NCI-H146 treated with DMSO at 0.1 percent for 48 hours (cell line): ENCODE measurements at regions not wholly inside any gene's neighbourhood (a gene's known extent, or its start where the extent isn't known, plus 50 kb on each side); places are given as distances from the start of the nearest gene placed in this dataset.

Source experiments
- DNase-seq: peaks from one replicate; lab custom pipeline; 2025; ENCODE audit not compliant: unreplicated experiment; lab: John Stamatoyannopoulos, UW

- no peak for DNase-seq
Measured at GRCh38 chr2:8165550-8165949, 516.3 kb upstream of the ID2 start.

GRCh38 chr2:8168022-8168717, 513.7 kb upstream of the ID2 start:
- no peak for DNase-seq

- no peak for DNase-seq
Measured at GRCh38 chr2:8168876-8169424, 512.9 kb upstream of the ID2 start.

GRCh38 chr2:8169443-8169842, 512.4 kb upstream of the ID2 start:
- no peak for DNase-seq

- no peak for DNase-seq
Measured at GRCh38 chr2:8170552-8171327, 511.1 kb upstream of the ID2 start.

GRCh38 chr2:8171608-8172007, 510.2 kb upstream of the ID2 start:
- no peak for DNase-seq

GRCh38 chr2:8172661-8173060, 509.2 kb upstream of the ID2 start:
- no peak for DNase-seq

- no peak for DNase-seq
Measured at GRCh38 chr2:8174641-8175257, 507.1 kb upstream of the ID2 start.

- DNase-seq: no peak
Measured at GRCh38 chr2:8176887-8177286, 505.0 kb upstream of the ID2 start.

GRCh38 chr2:8177566-8177965, 504.3 kb upstream of the ID2 start:
- no peak for DNase-seq

GRCh38 chr2:8178911-8179310, 502.9 kb upstream of the ID2 start:
- DNase-seq: no peak

GRCh38 chr2:8189316-8189715, 492.5 kb upstream of the ID2 start:
- DNase-seq: no peak

- DNase-seq: no peak
Measured at GRCh38 chr2:8190279-8190678, 491.6 kb upstream of the ID2 start.

- DNase-seq: no peak
Measured at GRCh38 chr2:8191427-8191826, 490.4 kb upstream of the ID2 start.

GRCh38 chr2:8193146-8193545, 488.7 kb upstream of the ID2 start:
- no peak for DNase-seq

- DNase-seq: peak; percentile 98
Measured at GRCh38 chr2:8193686-8194615, 487.9 kb upstream of the ID2 start.

GRCh38 chr2:8195784-8196183, 486.1 kb upstream of the ID2 start:
- DNase-seq: no peak

- DNase-seq: no peak
Measured at GRCh38 chr2:8196316-8196715, 485.5 kb upstream of the ID2 start.

GRCh38 chr2:8197101-8197500, 484.8 kb upstream of the ID2 start:
- DNase-seq: no peak

- no peak for DNase-seq
Measured at GRCh38 chr2:8197825-8198224, 484.0 kb upstream of the ID2 start.
